ENCODE measurements at regions not wholly inside any gene's neighbourhood (a gene's known extent, or its start where the extent isn't known, plus 50 kb on each side); places are given as distances from the start of the nearest gene placed in this dataset.

GRCh38 chr12:126960221-126960620 is 1306.7 kb upstream of the TMEM132C start:
- TF ChIP-seq CTCF (IDR thresholded peaks at IDR 0.05), result no peak
- no peak for TF ChIP-seq POLR2A (IDR thresholded peaks at IDR 0.05)

All from adrenal gland (tissue), 5 donors.